ENCODE measurements at regions not wholly inside any gene's neighbourhood (a gene's known extent, or its start where the extent isn't known, plus 50 kb on each side); places are given as distances from the start of the nearest gene placed in this dataset.

DNA sequence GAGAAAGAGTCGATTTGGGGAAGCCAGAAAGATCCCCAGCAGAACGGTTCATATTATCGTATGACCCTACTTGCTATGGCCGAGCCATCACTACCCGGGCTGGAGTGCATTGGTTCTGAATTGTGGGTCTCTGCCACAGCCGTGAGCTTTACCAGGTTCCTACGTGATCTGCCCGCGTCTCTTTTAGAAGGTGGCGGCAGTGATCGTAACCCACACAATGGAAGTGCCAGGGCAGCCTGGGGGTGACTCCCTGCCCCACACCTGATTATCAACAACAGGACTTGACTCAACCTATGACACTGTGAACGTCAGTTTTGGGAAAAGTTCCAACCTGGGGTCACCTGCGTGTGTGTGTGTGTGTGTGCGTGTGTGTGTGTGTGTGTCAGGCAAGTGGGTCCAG, 90.8 kb downstream of the SHOX start:
- TF ChIP-seq, protein P1, sequence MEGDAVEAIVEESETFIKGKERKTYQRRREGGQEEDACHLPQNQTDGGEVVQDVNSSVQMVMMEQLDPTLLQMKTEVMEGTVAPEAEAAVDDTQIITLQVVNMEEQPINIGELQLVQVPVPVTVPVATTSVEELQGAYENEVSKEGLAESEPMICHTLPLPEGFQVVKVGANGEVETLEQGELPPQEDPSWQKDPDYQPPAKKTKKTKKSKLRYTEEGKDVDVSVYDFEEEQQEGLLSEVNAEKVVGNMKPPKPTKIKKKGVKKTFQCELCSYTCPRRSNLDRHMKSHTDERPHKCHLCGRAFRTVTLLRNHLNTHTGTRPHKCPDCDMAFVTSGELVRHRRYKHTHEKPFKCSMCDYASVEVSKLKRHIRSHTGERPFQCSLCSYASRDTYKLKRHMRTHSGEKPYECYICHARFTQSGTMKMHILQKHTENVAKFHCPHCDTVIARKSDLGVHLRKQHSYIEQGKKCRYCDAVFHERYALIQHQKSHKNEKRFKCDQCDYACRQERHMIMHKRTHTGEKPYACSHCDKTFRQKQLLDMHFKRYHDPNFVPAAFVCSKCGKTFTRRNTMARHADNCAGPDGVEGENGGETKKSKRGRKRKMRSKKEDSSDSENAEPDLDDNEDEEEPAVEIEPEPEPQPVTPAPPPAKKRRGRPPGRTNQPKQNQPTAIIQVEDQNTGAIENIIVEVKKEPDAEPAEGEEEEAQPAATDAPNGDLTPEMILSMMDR (IDR thresholded peaks at IDR 0.05): no peak
- TF ChIP-seq POLR2A (IDR thresholded peaks at IDR 0.05) (no peak), EP300 (IDR thresholded peaks at IDR 0.05) (no peak)
